ENCODE measurements at regions not wholly inside any gene's neighbourhood (a gene's known extent, or its start where the extent isn't known, plus 50 kb on each side); places are given as distances from the start of the nearest gene placed in this dataset.

DNA sequence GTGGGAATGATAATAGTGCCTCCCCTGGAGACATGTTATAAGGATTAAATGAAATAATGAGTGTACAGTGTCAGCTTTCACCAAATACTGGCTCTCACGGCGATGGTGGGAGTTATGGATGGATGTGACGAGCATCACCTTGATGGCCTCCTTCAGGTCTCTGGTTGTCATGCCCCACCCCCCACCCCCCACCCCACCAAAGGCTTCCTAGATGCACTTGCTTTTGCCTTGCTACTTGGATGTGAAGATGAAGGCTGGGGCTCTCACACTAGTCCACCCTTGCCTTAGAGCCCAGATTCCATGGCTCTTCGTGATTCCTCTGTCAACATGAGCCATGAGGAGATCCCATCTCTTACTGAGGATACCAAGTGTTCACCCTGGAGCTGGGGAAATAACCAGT, 412.3 kb downstream of the NPHP4 start:
- no peak for TF ChIP-seq SP1 (IDR thresholded peaks at IDR 0.05; ENCODE audit: low read depth)
- TF ChIP-seq, protein P1, sequence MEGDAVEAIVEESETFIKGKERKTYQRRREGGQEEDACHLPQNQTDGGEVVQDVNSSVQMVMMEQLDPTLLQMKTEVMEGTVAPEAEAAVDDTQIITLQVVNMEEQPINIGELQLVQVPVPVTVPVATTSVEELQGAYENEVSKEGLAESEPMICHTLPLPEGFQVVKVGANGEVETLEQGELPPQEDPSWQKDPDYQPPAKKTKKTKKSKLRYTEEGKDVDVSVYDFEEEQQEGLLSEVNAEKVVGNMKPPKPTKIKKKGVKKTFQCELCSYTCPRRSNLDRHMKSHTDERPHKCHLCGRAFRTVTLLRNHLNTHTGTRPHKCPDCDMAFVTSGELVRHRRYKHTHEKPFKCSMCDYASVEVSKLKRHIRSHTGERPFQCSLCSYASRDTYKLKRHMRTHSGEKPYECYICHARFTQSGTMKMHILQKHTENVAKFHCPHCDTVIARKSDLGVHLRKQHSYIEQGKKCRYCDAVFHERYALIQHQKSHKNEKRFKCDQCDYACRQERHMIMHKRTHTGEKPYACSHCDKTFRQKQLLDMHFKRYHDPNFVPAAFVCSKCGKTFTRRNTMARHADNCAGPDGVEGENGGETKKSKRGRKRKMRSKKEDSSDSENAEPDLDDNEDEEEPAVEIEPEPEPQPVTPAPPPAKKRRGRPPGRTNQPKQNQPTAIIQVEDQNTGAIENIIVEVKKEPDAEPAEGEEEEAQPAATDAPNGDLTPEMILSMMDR (IDR thresholded peaks at IDR 0.05 in 2 of 3, conservative IDR thresholded peaks at IDR 0.05 in 1 of 3; ENCODE audit: borderline replicate concordance in 1 of 3, insufficient read depth in 1 of 3, low read depth in 2 of 3, low read length in 2 of 3) = no peak
- TF ChIP-seq, protein P2, sequence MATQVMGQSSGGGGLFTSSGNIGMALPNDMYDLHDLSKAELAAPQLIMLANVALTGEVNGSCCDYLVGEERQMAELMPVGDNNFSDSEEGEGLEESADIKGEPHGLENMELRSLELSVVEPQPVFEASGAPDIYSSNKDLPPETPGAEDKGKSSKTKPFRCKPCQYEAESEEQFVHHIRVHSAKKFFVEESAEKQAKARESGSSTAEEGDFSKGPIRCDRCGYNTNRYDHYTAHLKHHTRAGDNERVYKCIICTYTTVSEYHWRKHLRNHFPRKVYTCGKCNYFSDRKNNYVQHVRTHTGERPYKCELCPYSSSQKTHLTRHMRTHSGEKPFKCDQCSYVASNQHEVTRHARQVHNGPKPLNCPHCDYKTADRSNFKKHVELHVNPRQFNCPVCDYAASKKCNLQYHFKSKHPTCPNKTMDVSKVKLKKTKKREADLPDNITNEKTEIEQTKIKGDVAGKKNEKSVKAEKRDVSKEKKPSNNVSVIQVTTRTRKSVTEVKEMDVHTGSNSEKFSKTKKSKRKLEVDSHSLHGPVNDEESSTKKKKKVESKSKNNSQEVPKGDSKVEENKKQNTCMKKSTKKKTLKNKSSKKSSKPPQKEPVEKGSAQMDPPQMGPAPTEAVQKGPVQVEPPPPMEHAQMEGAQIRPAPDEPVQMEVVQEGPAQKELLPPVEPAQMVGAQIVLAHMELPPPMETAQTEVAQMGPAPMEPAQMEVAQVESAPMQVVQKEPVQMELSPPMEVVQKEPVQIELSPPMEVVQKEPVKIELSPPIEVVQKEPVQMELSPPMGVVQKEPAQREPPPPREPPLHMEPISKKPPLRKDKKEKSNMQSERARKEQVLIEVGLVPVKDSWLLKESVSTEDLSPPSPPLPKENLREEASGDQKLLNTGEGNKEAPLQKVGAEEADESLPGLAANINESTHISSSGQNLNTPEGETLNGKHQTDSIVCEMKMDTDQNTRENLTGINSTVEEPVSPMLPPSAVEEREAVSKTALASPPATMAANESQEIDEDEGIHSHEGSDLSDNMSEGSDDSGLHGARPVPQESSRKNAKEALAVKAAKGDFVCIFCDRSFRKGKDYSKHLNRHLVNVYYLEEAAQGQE (IDR thresholded peaks at IDR 0.05; ENCODE audit: low read depth) = no peak
- no peak for TF ChIP-seq POLR2AphosphoS5 (IDR thresholded peaks at IDR 0.05; ENCODE audit: low read depth, low read length)

Measured in HCT116 (cell line).